SKM-1 (cell line): ENCODE measurements at regions not wholly inside any gene's neighbourhood (a gene's known extent, or its start where the extent isn't known, plus 50 kb on each side); places are given as distances from the start of the nearest gene placed in this dataset.

ENCODE experiments used
- DNase-seq: peaks from one replicate; lab custom pipeline; 2025; ENCODE audit not compliant: unreplicated experiment; lab: John Stamatoyannopoulos, UW

DNA sequence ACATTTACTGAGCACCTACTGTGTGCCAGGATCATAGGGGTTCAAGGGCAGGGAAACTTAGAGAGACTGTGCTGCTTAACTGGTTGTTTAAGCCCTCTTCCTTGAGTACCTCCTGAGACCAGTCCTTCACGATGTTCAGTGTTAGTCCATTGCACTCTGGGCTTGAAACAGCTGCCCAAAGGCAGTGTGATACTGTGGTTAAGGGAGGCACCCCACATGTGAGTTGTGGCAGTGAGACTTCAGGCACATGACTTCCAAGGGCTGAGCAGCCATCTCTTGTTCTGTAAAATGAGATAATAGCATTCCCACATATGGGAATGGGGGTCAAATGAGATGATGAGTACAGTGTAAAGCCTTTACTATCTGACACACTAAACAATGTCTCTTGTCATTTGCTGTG, 75.1 kb downstream of the LINGO1 start:
- DNase-seq = no peak

DNA sequence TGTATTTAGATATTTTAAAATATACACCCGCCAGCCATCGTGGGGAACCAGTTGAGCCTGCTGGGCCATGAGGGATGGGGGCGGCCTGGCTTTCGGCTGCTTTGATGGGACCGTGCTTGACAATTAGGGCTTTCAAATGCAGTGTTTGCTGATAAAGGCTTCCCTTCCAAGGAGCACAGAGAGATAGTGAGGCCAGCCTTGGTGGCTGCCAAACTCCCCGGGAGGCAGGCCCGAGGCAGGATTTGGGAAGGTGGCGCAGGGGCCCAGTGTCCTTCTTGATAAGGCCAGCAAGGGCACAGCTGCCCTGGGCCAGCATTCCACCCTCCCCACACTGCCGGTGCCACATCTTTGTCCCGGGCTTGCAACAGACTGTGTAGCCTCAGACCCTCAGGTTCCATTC, 75.6 kb downstream of the LINGO1 start:
- DNase-seq = no peak

DNA sequence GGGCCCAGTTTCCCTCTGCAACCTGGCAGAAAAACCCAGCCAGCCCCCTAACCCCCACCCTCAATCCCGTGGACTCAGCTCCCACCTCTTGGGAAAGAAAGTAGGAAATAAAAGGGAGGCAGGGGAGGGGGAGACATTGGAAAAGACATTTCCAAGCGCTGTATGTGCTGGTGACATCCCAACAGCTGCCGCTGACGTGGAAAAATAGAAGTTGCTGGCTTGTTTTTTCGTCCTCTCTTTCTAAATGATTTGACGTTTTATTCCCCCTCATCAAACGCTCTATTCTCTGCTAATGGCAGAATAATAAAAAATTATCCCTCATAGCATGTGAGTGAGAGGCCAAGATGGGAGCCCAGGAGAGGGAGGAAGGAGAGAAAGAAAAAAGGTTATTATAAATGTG, 76.1 kb downstream of the LINGO1 start:
- DNase-seq = no peak

DNA sequence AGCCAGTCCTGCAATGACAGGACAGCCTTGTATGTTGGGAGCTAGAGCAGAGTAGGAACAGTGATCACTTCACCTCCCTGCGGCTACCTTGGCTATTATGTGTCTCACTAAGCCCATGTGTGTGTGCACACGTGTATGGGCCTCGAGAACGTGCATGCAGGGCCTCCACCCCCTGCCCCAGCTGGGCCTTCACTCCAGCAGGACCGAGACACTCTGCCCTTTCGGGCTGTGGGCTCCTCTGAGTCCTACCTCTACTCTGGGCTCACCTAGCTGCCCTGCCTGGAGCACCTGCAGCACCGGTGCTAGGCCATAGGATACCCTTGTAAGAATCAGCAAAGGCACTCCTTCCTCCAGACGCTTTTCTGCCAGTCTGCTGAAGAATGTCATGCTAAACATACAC, 77.5 kb downstream of the LINGO1 start:
- DNase-seq = no peak

DNA sequence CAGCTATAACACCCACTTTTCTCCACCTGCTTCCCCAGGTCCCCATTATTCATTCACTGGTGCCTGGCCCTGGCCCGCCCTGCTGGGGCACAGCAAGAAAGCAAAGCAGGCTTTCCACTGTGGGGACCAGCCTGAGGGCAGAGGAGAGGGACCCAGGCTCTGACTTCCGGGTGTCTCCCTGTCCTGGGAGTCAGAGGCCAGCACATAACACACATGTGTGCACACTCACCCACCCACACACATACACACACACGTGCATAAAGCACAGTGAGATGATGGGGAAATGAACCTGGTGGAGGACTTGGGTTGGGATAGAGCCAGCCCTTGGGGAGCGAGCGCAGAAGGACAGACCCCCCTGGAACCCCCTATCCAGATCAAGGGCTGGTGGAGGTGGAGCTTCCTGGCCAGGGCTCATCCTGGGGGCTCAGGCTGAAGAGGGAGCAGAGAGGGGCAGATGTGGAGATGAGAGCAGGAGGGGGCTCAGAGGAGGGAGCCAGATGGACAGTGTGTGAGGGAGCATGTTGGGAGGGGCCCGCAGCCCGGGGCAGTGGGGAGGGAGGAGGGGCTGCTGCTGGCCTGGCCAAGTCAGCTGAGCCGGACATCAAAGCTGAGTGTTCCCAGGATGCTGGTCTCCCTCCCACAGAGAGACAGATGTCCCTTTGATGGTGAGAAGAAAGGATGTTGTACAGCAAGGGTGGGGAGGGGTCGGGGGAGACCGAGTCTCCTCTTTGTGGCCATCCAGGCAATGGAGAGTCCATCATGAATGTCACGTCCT, 78.2 kb downstream of the LINGO1 start:
- no peak for DNase-seq

DNA sequence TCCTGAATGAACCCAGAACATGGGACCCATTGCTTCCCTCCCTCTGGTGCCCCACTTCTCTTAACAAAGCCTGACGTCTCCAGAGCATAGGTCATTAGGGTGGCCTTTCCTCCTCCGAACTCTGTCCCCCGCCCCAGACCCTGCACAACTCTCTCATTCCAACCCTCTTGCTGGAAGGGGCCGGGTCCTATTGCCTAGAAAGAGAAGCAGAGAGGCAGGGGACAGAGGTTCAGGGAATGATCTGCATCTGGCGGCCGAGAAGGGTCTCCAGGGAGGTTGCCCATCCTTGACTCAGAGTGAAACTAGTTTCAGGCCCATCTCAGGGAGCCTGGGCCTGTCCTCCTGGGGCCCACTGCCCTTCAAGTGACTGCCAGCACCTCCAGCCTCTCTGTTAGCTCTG, 79.0 kb downstream of the LINGO1 start:
- DNase-seq = no peak

DNA sequence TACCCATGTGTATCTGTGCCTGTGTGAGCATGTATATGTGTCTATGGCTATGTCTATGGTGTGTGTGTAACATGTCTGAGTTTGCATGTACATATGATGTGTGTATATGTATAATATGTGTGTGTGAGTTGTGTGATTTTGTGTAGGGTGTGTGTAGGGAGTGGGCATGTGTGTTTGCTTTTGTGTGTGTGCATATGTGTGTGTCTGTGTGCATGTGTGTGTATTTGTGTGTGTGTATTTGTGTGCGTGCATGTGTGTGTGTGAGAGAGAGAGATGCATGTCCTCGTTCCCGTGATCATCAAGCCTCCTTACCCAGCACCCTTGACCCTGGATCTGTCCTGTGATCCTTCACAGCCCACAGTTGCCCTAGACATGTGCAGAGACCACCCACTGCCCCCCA, 79.5 kb downstream of the LINGO1 start:
- no peak for DNase-seq

DNA sequence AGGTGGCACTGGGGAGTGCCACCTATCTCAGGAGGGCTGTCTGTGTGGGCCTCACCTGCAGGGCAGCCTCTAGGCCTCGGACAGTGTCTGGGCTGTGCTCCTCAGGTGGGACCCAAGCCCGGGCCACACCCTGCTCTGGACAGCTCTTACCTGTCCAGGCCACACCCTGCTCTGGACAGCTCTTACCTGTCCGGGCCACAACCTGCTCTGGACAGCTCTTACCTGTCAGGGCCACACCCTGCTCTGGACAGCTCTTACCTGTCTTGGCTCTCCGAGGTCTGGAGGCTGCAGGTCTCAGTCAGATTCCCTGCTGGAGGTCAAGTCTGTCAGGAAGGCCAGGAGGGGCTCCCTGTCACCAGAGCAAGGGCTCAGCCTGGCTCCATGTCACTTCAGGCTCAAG, 80.6 kb downstream of the LINGO1 start:
- DNase-seq = no peak

DNA sequence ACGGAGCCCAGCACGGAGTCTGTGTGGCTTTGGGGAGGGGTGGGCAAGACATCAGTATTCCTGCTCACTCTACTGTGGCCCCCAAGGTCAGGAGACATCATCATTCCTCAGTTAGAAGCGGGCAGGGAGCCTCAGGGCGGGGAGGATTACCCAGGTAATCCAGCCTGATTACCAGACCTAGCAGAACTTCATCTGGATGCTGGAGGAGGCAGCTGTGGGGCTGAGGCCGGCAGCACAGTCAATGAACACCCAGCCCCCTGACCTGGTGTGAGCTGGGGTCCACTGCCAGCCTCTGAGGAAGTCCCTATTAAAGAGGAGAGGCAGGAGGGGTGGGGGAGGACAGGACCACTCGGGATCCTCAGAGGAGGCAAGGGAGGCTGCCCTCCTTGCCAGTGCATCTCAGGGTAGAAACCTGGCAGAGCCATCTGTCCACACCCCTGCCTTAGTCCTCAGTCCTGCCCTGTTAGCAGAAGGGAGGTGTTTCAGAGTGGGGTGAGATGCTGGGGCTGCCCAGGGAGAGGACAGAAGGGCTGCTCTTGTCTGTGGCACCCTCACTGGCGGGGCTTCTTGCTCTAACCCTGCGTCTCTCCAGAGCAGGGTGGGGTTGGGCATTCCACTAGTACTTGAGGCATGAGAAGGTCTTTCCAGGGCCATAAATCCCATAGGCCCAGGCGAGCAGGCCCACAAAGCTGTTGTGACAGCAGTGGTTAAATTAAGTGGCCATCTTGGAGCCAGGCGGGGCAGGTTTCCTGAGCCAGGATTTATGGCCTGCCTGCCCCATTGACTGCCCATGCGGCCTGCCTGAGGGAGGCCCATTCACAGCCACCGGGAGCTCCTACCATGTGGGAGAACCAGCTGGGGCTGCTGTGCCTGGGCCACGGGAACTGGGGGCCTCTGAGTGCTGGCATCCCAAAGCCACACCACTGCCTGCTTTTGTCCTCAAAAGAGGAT, 82.1 kb downstream of the LINGO1 start:
- no peak for DNase-seq

DNA sequence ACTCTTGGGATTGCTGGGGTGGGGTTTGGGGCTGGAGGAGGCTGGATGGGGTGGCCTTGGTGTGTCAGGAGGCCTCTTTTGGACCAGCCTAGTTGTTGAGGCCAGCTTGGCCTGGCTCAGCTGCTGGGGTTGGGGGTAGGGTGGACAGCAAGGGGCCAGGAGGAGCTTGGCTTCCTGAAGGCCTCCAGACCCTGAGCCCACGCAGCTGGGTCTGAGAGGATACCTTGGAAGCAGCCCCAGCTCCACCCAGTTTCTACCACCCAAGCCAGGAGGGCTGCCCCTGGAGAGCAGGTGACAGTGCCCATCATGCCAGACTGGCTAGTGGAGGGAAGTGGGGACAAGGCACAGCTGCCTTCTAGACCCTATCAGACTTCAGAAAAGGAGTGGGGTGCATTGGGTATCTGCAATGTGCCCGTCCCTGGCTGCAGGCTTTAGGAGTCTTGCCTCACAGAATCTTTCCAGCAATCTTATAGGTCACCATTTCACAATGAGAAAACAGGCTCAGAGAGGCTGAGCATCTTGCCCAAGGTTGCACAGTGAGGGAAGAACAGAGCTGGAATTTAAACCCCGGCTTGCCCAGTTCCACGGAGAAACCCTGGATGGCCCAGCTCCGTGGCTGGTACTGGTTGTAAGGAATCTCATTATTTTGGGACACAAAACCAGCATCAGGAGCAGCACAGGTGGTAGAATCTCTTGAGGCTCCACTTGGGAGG, 83.0 kb downstream of the LINGO1 start:
- no peak for DNase-seq

DNA sequence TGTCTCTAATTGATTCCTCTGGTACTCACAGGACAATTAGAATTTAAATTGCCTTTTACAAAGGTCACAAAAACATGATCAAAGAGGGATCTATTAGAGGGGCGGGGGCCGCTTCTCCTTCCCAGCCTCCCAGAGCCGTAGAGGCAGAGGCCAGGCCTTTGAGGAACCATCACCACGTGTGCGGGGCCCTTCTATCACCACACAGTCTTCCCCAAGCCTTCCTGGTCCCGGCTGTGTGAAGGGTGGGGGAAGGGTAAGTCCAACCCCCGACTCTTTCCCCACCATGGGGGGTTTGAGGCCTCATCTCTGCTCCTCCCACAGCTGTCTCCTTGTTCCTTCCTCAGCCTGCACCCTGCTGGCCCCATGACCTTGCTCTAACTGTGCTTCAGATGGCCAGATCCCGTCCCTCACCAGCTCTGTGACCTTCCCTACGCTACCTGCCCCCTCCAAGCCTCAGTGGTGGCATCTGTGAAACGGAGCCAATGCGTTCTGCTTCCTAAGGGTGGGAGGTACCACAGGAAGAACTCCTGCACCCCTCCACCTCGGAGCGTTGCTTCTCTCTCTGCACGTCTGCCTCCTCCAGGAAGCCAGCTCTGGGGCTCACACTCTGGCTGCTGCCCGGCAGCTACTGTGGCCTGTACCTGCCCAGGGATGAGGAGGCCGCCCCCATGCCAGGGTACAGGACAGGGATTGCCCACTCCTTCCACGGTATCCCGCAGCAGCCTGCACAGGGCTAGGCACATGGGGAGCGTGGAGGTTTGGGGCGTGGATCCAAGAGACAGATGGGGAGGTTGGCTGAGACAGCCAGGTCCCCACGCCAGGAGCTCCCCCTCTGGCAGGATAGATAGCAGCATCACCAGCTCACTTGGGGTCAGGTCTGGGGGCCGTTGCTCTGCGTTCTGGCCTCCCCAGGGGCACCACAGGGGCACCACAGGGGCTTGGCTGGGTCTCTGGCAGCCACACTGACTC, 83.8 kb downstream of the LINGO1 start:
- DNase-seq = no peak

DNA sequence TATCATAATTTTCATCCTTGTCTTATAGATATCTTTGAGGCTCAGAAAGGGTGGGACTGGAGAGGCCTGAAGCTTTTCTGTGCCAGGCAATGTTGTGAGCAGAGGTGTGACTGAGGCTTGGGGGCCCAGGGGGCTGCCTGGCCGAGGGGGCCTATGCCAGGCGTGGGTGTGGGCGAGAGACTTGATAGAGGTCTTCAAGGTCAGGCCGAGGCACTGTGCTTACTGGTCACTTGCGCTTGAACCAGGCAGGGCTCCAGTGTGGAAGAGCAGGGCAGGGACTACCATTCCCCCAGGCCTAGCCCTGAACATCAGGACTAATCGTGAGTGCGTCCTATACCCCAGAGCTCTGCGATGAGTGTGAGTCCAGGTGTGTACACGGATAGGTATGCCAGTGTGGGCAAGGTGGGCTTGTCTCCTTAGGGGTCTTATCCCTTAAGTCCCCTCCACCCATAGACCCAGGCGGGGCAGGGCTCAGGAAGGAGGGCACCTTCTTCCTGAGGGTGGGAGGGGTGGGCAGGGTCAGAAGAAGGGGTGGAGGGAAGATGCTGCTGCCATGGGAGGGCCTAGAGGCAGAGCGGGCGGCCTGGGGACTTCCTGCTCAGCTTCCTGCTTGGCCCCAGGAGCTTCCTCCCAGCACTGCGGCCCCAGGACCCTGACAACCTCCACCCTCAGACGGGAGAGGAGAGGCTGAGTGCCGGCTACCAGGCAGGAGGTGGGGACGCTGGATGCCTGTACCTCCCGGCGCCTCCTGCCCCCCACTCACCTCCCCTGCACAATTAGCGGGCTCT, 84.7 kb downstream of the LINGO1 start:
- no peak for DNase-seq

DNA sequence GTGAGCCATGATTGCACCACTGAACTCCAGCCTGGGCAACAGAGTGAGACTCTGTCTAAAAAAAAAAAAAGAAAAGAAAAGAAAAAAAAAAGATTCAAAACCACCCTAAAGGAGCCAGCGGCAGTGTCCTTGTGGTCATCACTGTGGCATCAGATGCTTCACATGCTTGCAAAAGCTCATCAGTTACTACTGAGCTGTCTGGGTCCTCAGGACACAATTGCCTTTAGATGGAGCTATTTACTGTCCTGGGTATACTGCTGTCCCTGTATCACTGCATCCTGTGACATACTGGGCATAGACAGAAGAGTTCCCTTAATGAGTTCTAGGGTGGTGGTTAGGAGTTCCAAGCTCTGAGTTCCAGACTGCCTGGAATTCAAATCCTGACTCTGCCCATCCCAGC, 85.8 kb downstream of the LINGO1 start:
- DNase-seq = no peak

DNA sequence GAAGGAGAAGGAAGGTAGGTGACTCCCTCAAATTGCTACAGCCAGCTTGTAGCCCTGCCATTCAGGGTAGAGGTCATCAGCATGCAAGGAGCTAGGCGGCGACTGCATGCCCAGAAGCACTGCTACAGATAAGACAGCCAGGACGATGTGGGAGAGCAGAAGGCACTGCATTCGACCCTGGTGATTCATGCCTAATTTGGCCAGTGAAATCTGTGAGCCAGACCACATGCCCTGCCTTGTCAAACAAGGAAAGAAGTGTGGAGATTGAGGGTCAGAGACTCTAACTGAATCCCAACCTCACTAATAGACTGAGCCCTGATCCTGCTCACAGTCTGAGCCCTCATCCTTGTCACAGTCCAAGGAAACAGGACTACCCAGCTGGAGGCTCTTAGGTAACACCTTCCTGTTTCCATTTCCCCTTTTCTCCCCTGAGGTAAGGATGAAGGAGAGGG, 86.6 kb downstream of the LINGO1 start:
- DNase-seq = peak; percentile 8

DNA sequence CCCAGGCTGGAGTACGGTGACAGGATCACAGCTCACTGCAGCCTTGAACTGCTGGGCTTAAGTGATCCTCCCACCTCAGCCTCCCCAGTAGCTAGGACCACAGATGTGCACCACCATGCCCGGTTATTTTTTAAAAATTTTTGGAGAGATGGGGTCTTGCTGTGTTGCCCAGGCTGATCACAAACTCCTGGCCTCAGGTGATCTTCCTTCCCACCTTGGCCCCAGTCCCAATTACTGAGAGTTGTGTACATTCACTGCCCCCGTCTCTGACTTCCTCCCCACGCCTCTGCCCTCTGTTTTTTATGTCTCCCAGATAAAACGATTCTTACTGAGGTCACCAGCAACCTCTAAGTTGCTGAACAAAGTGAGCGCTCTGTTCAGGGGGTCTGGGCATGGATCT, 87.7 kb downstream of the LINGO1 start:
- no peak for DNase-seq

DNA sequence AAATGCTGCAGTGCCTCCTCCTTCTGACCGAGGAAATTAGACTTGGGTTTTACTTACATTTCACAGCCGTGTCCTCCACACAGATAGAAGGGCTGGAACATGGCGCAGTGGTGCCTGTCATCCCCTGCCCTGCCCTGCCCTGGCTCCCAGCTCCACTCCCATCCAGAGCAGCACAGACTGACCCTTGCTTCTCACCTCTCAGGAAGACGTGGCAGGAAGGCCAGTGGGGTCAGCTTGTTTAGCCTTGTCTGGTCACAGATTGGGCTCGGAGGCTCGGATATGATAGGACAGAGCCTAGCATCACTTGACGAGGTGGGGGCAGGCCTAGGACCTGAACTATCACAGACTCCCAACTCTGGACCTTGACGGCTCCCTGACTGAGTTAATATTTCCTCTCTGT, 88.5 kb downstream of the LINGO1 start:
- no peak for DNase-seq

DNA sequence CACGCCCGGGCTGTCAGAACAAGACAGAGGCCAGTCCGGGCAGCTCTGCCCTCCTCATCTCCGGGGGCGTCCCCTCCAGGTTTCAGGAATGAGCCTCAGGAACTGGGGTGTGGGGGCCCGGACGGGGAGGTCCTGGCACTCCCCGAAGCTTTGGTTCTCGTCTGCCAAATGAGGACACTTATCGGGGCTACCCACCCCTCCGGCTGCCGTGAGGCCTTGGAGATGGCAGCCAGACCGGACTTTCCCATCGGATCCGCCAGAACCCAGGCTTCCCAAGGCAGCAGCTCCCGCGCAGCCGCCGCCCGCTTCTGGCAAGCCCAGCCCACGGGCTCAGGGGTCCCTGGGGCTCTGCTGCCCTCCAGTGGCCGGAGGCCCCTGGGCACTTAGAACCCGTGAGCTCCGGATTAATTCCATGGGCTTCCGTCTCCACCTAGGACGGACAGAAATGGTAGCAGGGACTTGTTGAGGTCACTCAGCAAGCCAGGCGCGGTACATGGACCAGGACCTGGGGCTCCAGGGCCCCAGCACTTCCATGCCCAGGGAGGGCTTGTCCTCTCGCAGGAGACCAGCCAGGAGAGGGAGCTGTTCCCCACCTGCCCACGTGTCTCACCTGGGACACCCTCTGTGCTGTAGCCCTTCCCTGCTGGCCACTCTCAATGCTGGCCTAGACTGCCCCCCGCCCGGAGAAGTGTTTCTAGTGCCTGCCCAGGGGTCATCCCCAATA, 89.4 kb downstream of the LINGO1 start:
- peak; percentile 76 for DNase-seq

DNA sequence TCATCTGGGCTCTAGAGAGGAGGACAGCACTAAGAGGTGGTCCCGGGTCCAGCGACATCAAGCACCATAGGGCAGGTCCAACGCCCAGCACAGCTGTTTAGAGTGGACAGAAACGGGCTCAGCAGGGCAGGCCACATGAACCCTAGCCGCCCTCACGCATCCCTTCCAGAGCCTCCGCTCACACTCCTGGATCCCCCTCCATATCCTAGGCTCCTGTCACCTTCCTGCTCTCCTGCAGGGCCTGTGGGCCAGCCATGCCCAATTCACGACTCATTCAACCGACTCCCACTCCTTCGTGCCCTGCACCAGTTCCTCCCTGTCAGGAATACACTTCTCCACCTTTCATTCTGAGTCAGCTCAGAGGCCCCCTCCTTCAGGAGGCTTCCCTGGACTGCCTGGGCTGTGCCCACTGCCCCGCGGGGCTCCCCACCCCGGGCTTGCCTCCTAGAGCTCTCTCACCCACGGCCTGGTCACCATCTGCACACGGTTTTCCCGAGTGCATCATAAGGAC, 90.2 kb downstream of the LINGO1 start:
- DNase-seq = no peak
